Osteoblast (primary cell): ENCODE measurements at regions not wholly inside any gene's neighbourhood (a gene's known extent, or its start where the extent isn't known, plus 50 kb on each side); places are given as distances from the start of the nearest gene placed in this dataset.

Source experiments
- DNase-seq: peaks from one replicate; pipeline ENCODE4 v3.0.0; 2011; ENCODE audit warnings: low spot score, mixed read lengths; ENCODE audit not compliant: insufficient read length; ENCODE audit errors: missing footprints
- H2AFZ ChIP-seq: 2 replicates; pipeline ENCODE4 v1.6.0; 2011; ENCODE audit warnings: mild to moderate bottlenecking, low read length
- H3K27ac ChIP-seq: 2 replicates; pipeline ENCODE4 v1.5.1; 2011; ENCODE audit warnings: mild to moderate bottlenecking, low read depth, low read length, moderate library complexity
- H3K27me3 ChIP-seq: 2 replicates; pipeline ENCODE4 v1.6.0; 2012; ENCODE audit warnings: mild to moderate bottlenecking, control low read depth, inconsistent platforms, low read length, moderate library complexity; ENCODE audit not compliant: insufficient read depth
- H3K36me3 ChIP-seq: 2 replicates; pipeline ENCODE4 v1.5.1; 2011; ENCODE audit warnings: mild to moderate bottlenecking, low read length, control low read depth, moderate library complexity; ENCODE audit not compliant: insufficient read depth
- H3K4me1 ChIP-seq: 2 replicates; pipeline ENCODE4 v1.5.1; 2011; ENCODE audit warnings: mild to moderate bottlenecking, low read length, control low read depth, moderate library complexity; ENCODE audit not compliant: insufficient read depth
- H3K4me2 ChIP-seq: 2 replicates; pipeline ENCODE4 v1.6.0; 2011; ENCODE audit warnings: mild to moderate bottlenecking, low read length; ENCODE audit not compliant: insufficient read depth
- H3K4me3 ChIP-seq: fragments of 200-600 bp; sonication (generic); 3 replicates; pipeline ENCODE4 v1.5.1; 2012; ENCODE audit warnings: mild to moderate bottlenecking, low read length, inconsistent platforms; ENCODE audit not compliant: insufficient read depth
- H3K79me2 ChIP-seq: 2 replicates; pipeline ENCODE4 v1.6.0; 2012; ENCODE audit warnings: mild to moderate bottlenecking, low read length, control low read depth, inconsistent platforms; ENCODE audit not compliant: insufficient read depth
- H3K9me3 ChIP-seq: 2 replicates; pipeline ENCODE4 v1.5.1; 2011; ENCODE audit warnings: low read depth, low read length, control low read depth
- H4K20me1 ChIP-seq: 2 replicates; pipeline ENCODE4 v1.6.0; 2012; ENCODE audit warnings: mild to moderate bottlenecking, low read length, control low read depth; ENCODE audit not compliant: insufficient read depth
- CTCF ChIP-seq: IDR thresholded peaks from 2 replicates; pipeline ENCODE4 v1.5.1; 2011; ENCODE audit warnings: mild to moderate bottlenecking, low read depth, low read length, moderate library complexity; ENCODE audit errors: extremely low read depth

GRCh38 chr6:67877288-67877687 is 757.8 kb upstream of the ADGRB3 start:
- Histone ChIP-seq H3K79me2 (no peaks in the 10 kb centered on the region), H3K9me3 (peaks cover 5% of the 10 kb centered on the region), H2AFZ (no peak overlapping the region), H4K20me1 (no peaks in the 10 kb centered on the region), H3K27ac (no peak overlapping the region), H3K4me1 (no peaks in the 10 kb centered on the region), H3K36me3 (no peaks in the 10 kb centered on the region), H3K4me2 (no peak overlapping the region), H3K4me3 (no peak overlapping the region), H3K27me3 (no peaks in the 10 kb centered on the region)
- DNase-seq = no peak
- no peak for TF ChIP-seq CTCF

DNA sequence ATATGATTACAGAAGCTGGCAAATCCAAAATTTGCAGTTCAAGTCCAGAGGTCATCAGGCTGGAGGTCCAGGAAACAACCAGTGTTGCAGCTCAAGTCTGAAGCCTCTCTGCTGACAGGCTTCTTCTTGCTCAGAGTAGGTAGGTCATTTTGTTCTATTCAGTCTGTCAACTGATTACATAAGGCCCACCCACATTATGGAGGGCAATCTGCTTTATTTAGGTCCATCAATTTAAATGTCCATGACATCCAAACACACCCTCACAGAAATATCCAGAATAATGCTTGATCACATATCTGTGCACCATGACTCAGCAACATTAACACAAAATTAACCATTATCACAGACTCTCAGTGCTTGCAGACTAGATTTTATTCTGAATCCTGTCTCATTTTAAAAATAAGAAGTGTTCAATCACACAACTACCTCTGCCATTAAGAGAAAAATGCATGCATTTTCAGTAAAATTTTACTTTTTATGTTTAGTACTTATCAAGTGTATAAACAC is 759.2 kb upstream of the ADGRB3 start:
- Histone ChIP-seq H3K9me3 (peaks cover 5% of the 10 kb centered on the region), H3K4me3 (no peak overlapping the region), H3K36me3 (no peaks in the 10 kb centered on the region), H3K79me2 (no peaks in the 10 kb centered on the region), H2AFZ (no peak overlapping the region), H3K27me3 (no peaks in the 10 kb centered on the region), H3K4me2 (no peak overlapping the region), H3K4me1 (no peaks in the 10 kb centered on the region), H4K20me1 (no peaks in the 10 kb centered on the region), H3K27ac (no peak overlapping the region)
- no peak for TF ChIP-seq CTCF
- no peak for DNase-seq

DNA sequence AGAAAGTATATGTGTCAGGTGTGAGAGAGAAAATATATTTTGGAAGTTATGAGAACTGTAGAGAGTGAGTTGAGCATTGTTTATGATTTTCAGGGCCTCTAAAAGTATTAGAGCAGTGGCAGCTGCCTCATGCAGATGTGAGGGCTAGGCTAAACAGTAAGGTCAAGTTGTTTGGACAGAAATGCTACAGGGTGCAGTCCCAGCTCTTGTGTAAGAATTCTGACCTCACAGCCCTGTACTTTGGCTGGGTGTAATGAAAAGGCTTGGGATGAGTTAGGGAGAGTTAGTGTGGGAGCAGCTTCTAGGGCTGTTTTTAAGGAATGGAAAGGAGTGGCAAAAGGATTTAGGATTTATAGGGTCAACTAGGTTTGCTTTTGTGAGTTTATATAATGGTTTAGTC is 764.8 kb upstream of the ADGRB3 start:
- H3K27me3 ChIP-seq = no peaks in the 10 kb centered on the region
- no peak for DNase-seq
- H3K9me3 ChIP-seq = peaks cover 5% of the 10 kb centered on the region
- H3K4me1 ChIP-seq = no peaks in the 10 kb centered on the region
- no peaks in the 10 kb centered on the region for H3K36me3 ChIP-seq
- H3K27ac ChIP-seq = no peak overlapping the region
- H2AFZ ChIP-seq = no peak overlapping the region
- H3K4me3 ChIP-seq = no peak overlapping the region
- no peak for TF ChIP-seq CTCF
- no peak overlapping the region for H3K4me2 ChIP-seq
- no peaks in the 10 kb centered on the region for H4K20me1 ChIP-seq
- no peaks in the 10 kb centered on the region for H3K79me2 ChIP-seq

GRCh38 chr6:67863346-67863745 is 771.7 kb upstream of the ADGRB3 start:
- no peaks in the 10 kb centered on the region for H3K27me3 ChIP-seq
- no peaks in the 10 kb centered on the region for H3K9me3 ChIP-seq
- TF ChIP-seq CTCF = no peak
- H3K79me2 ChIP-seq = no peaks in the 10 kb centered on the region
- H3K4me1 ChIP-seq = no peaks in the 10 kb centered on the region
- H3K4me2 ChIP-seq = no peak overlapping the region
- H3K36me3 ChIP-seq = no peaks in the 10 kb centered on the region
- H3K27ac ChIP-seq = no peak overlapping the region
- H3K4me3 ChIP-seq = no peak overlapping the region
- DNase-seq = no peak
- H4K20me1 ChIP-seq = no peaks in the 10 kb centered on the region
- no peak overlapping the region for H2AFZ ChIP-seq
